ENCODE measurements at regions not wholly inside any gene's neighbourhood (a gene's known extent, or its start where the extent isn't known, plus 50 kb on each side); places are given as distances from the start of the nearest gene placed in this dataset.

DNA sequence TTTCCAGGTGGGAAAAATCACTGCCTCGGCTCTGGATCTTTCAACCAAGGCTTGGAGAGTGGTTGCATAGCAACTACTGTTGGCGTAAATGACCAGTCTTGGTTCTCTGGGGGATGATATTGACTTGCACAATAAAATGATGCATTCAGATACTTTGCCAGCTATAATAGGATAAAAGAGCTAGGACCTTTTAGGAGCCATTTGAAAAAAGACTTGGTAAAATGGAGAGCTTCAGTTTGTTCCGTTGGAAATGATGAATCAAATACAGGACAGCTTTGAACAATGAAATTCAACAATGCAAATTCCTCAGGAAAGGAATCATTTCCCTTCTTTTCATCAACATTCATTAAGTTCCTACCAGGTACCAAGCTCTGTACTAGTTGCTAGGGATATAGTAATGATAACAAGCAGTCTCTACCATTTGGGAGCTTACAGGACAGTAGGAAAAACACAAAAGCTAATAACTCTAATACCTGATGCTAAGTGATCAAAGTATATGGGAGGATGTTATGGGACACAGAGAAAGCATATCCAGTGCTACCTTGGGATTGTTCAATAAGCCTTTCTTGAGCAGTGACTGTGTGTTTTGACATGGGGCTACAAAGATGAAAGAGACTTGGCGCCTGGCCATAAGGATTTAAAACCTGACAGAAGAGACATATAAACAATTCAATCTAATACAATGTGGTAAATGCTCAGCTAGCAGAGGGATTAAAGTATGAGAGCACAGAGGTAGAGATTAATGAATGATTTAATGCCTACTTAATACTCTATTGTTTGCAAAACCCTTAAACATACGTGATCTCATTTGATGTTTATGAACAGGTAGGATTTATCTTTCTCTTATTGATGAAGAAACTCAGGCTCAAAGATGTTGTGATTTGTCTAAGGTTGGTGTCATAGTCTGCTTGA, 110.7 kb downstream of the QPCT start:
- TF ChIP-seq, protein P1, sequence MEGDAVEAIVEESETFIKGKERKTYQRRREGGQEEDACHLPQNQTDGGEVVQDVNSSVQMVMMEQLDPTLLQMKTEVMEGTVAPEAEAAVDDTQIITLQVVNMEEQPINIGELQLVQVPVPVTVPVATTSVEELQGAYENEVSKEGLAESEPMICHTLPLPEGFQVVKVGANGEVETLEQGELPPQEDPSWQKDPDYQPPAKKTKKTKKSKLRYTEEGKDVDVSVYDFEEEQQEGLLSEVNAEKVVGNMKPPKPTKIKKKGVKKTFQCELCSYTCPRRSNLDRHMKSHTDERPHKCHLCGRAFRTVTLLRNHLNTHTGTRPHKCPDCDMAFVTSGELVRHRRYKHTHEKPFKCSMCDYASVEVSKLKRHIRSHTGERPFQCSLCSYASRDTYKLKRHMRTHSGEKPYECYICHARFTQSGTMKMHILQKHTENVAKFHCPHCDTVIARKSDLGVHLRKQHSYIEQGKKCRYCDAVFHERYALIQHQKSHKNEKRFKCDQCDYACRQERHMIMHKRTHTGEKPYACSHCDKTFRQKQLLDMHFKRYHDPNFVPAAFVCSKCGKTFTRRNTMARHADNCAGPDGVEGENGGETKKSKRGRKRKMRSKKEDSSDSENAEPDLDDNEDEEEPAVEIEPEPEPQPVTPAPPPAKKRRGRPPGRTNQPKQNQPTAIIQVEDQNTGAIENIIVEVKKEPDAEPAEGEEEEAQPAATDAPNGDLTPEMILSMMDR (IDR thresholded peaks at IDR 0.05) = no peak
- no peak for TF ChIP-seq POLR2A (IDR thresholded peaks at IDR 0.05)
